ENCODE measurements at regions not wholly inside any gene's neighbourhood (a gene's known extent, or its start where the extent isn't known, plus 50 kb on each side); places are given as distances from the start of the nearest gene placed in this dataset.

DNA sequence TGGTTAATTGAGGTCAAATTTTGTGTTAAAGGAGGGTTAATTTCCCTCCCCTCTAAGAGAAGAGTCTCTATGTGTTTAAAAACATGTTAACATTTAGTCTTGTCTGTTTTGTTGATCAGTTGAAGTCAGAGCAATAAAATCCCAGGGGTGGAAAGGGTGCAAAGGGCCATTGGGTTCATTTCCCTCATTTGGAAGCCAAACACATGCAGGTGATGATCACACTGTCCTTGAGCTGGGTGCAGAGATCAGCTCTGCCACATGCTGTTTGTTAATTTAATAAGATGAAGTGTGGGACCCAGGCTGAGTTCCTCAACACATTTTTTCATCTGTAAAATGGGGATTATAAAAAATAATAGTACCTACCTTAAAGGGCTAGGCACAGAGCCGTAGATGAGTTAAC lies 260.9 kb downstream of the LPIN1 start:
- dilution Hi-C loops (cut with MboI; ENCODE audit: extremely low pct_ligation_motif_present, low sequenced_read_pairs): no loop called here
- Histone ChIP-seq H3K4me1 (ENCODE audit: control insufficient read depth, extremely low read depth, insufficient read depth, low read length) (peaks cover 18% of the 10 kb centered on the region), H3K4me3 (ENCODE audit: control insufficient read depth in 2 of 3, extremely low read depth in 1 of 3, insufficient read depth in 2 of 3, low read depth in 1 of 3, low read length in 3 of 3) (no peak overlapping the region), H3K36me3 (ENCODE audit: control insufficient read depth in 2 of 2, extremely low read depth in 1 of 2, insufficient read depth in 2 of 2, low read length in 2 of 2) (no peaks in the 10 kb centered on the region), H3K27me3 (ENCODE audit: control insufficient read depth, extremely low read depth, insufficient read depth, low read length) (no peaks in the 10 kb centered on the region), H2AFZ (ENCODE audit: control insufficient read depth, low read length) (no peak overlapping the region), H3K9ac (ENCODE audit: control insufficient read depth, extremely low read depth, insufficient read depth, low read length) (no peak overlapping the region), H3K4me2 (ENCODE audit: control insufficient read depth, extremely low read depth, insufficient read depth, low read depth, low read length) (no peak overlapping the region), H4K20me1 (ENCODE audit: control insufficient read depth, extremely low read depth, insufficient read depth, low read length) (no peaks in the 10 kb centered on the region), H3K9me1 (ENCODE audit: control insufficient read depth, extremely low read depth, insufficient read depth, low read length) (no peaks in the 10 kb centered on the region), H3K9me3 (ENCODE audit: control insufficient read depth, low read depth, low read length) (no peaks in the 10 kb centered on the region), H3K27ac (ENCODE audit: control insufficient read depth, insufficient read depth, low read length) (no peak overlapping the region), H3K79me2 (ENCODE audit: control insufficient read depth, insufficient read depth, low read length) (no peaks in the 10 kb centered on the region)
- DNase-seq (ENCODE audit: low read depth, low spot score): no peak
- no peak for FAIRE-seq
- no peak for TF ChIP-seq CTCF (optimal IDR thresholded peaks at IDR 0.05 in 1 of 3, IDR thresholded peaks at IDR 0.05 in 1 of 3, conservative IDR thresholded peaks at IDR 0.05 in 1 of 3; ENCODE audit: extremely low read depth in 1 of 3, insufficient read depth in 2 of 3, low read length in 3 of 3)
- no peak for TF ChIP-seq EZH2 (IDR thresholded peaks at IDR 0.05; ENCODE audit: low read length)

DNA sequence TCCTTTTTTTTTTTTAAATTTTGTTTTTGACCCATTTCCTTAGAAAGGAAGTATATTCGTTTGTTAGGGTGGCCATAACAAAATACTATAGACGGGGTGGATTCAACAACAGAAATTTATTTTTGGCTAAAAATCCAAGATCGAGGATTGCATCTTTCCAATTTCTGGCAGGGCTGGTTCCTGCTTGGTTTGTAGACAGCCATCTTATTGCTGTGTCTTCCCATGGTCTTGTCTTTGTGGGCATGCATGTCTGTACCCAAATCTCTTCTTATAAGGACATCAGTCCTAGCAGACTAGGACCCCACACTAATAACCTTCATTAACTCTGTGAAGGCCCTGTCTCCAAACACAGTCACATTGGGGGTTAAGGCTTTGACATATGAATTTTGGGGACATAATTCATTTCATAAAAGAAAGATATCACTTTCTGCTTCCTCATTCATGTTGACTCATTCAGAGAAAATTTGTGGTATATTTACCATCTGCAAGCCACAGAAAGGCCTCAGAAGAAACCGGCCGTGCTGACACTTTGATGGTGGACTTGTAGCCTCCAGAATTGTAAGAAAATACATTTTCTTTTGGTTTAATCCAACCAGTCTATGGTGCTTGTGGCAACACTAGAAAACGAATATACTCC lies 262.1 kb downstream of the LPIN1 start:
- no peak for DNase-seq (ENCODE audit: low read depth, low spot score)
- FAIRE-seq: no peak

More for the DNA sequence above, 262.1 kb downstream of the LPIN1 start:
- no peak overlapping the region for H3K4me3 ChIP-seq (ENCODE audit: control insufficient read depth in 2 of 3, extremely low read depth in 1 of 3, insufficient read depth in 2 of 3, low read depth in 1 of 3, low read length in 3 of 3)
- H4K20me1 ChIP-seq (ENCODE audit: control insufficient read depth, extremely low read depth, insufficient read depth, low read length): no peaks in the 10 kb centered on the region
- no peaks in the 10 kb centered on the region for H3K79me2 ChIP-seq (ENCODE audit: control insufficient read depth, insufficient read depth, low read length)
- no peak overlapping the region for H3K9ac ChIP-seq (ENCODE audit: control insufficient read depth, extremely low read depth, insufficient read depth, low read length)
- no peak overlapping the region for H2AFZ ChIP-seq (ENCODE audit: control insufficient read depth, low read length)
- H3K27ac ChIP-seq (ENCODE audit: control insufficient read depth, insufficient read depth, low read length): no peak overlapping the region
- H3K27me3 ChIP-seq (ENCODE audit: control insufficient read depth, extremely low read depth, insufficient read depth, low read length): no peaks in the 10 kb centered on the region
- H3K4me2 ChIP-seq (ENCODE audit: control insufficient read depth, extremely low read depth, insufficient read depth, low read depth, low read length): no peak overlapping the region
- no peak for TF ChIP-seq CTCF (optimal IDR thresholded peaks at IDR 0.05 in 1 of 3, IDR thresholded peaks at IDR 0.05 in 1 of 3, conservative IDR thresholded peaks at IDR 0.05 in 1 of 3; ENCODE audit: extremely low read depth in 1 of 3, insufficient read depth in 2 of 3, low read length in 3 of 3)
- no peak for TF ChIP-seq EZH2 (IDR thresholded peaks at IDR 0.05; ENCODE audit: low read length)
- H3K9me3 ChIP-seq (ENCODE audit: control insufficient read depth, low read depth, low read length): no peaks in the 10 kb centered on the region
- no peaks in the 10 kb centered on the region for H3K9me1 ChIP-seq (ENCODE audit: control insufficient read depth, extremely low read depth, insufficient read depth, low read length)
- peaks cover 18% of the 10 kb centered on the region for H3K4me1 ChIP-seq (ENCODE audit: control insufficient read depth, extremely low read depth, insufficient read depth, low read length)
- dilution Hi-C loops (cut with MboI; ENCODE audit: extremely low pct_ligation_motif_present, low sequenced_read_pairs): no loop called here
- H3K36me3 ChIP-seq (ENCODE audit: control insufficient read depth in 2 of 2, extremely low read depth in 1 of 2, insufficient read depth in 2 of 2, low read length in 2 of 2): no peaks in the 10 kb centered on the region
